ENCODE measurements at regions not wholly inside any gene's neighbourhood (a gene's known extent, or its start where the extent isn't known, plus 50 kb on each side); places are given as distances from the start of the nearest gene placed in this dataset.

DNA sequence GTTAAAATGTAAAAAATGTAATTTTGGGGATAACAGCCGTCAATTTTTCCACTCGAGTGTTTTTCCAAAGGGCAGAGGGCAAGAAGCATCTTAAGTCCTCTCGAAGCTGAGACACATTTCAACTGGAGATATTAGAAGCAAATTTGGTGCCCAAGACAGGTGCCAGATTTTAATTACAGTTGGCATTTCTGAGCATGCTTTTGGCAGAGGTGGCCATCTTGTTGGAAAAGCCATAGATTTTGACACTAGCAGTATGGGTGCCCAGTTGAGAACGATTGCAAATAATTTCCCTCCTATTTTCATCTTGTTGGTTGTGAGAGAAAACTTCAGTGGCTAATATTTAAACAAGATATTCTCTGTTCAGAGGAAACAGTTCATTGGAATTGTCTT, 146.3 kb downstream of the TM9SF2 start:
- TF ChIP-seq, protein P1, sequence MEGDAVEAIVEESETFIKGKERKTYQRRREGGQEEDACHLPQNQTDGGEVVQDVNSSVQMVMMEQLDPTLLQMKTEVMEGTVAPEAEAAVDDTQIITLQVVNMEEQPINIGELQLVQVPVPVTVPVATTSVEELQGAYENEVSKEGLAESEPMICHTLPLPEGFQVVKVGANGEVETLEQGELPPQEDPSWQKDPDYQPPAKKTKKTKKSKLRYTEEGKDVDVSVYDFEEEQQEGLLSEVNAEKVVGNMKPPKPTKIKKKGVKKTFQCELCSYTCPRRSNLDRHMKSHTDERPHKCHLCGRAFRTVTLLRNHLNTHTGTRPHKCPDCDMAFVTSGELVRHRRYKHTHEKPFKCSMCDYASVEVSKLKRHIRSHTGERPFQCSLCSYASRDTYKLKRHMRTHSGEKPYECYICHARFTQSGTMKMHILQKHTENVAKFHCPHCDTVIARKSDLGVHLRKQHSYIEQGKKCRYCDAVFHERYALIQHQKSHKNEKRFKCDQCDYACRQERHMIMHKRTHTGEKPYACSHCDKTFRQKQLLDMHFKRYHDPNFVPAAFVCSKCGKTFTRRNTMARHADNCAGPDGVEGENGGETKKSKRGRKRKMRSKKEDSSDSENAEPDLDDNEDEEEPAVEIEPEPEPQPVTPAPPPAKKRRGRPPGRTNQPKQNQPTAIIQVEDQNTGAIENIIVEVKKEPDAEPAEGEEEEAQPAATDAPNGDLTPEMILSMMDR (conservative IDR thresholded peaks at IDR 0.05) = no peak
- TF ChIP-seq EZH2 (IDR thresholded peaks at IDR 0.05; ENCODE audit: low read depth) = no peak
